Prostate gland (tissue), 2 donors: ENCODE measurements at regions not wholly inside any gene's neighbourhood (a gene's known extent, or its start where the extent isn't known, plus 50 kb on each side); places are given as distances from the start of the nearest gene placed in this dataset.

Experiments used
- CTCF ChIP-seq, 4 experiments: fragments of 200-600 bp in 2 of 4; fragments of 450-650 bp in 2 of 4; sonication (generic) in 2 of 4; IDR thresholded peaks; 1 replicate in 3 of 4; 2 replicates in 1 of 4; pipeline ENCODE4 v1.5.1; 2016 to 2019; ENCODE audit warnings: antibody characterized with exemption in 4 of 4, mild to moderate bottlenecking in 2 of 4, moderate library complexity in 2 of 4
- POLR2A ChIP-seq: fragments of 450-650 bp; IDR thresholded peaks from one replicate; pipeline ENCODE4 v1.6.1; 2016; ENCODE audit warnings: antibody characterized with exemption, mild to moderate bottlenecking
- POLR2AphosphoS5 ChIP-seq: sonication (generic); formaldehyde crosslinking; IDR thresholded peaks from one replicate; pipeline ENCODE4 v1.6.1; 2017; ENCODE audit warnings: antibody characterized with exemption

- TF ChIP-seq POLR2A (no peak), CTCF (IDR thresholded peaks at IDR 0.05) (no peak), POLR2AphosphoS5 (no peak)
Observed at GRCh38 chr14:87430810-87431209, 562.2 kb downstream of the GALC start.
